ENCODE measurements at regions not wholly inside any gene's neighbourhood (a gene's known extent, or its start where the extent isn't known, plus 50 kb on each side); places are given as distances from the start of the nearest gene placed in this dataset.

- BruUV-seq (replicated peaks) = no TSS peak
- ChIA-PET CTCF (no interaction called here), POLR2A (ENCODE audit: low non-redundant PET) (interaction anchor here (0.6 to 0.7 kb wide), 2 partner anchors 49 to 67 kb away, joined by 3 read pairs; no protein-coding TSS in a partner anchor)
- Histone ChIP-seq H3K9me3 (ENCODE audit: low read depth, low read length, poor library complexity, severe bottlenecking) (no peaks in the 10 kb centered on the region), H3K36me3 (ENCODE audit: insufficient read depth, low read length, poor library complexity, severe bottlenecking) (no peaks in the 10 kb centered on the region), H3K27me3 (replicated peaks; ENCODE audit: insufficient read depth, low read depth, low read length, poor library complexity) (no peaks in the 10 kb centered on the region), H3K27ac (ENCODE audit: low read depth, low read length, poor library complexity, severe bottlenecking) (peak overlapping the region; percentile 55), H3K4me1 (ENCODE audit: insufficient read depth, low read length, poor library complexity, severe bottlenecking) (peaks cover 61% of the 10 kb centered on the region), H3K4me3 (ENCODE audit: low read depth, low read length, poor library complexity, severe bottlenecking) (no peak overlapping the region)
- intact Hi-C loops (cut with micrococcal nuclease; ENCODE audit: unreplicated experiment) = loop anchor here (5.0 to 10.0 kb wide), 3 partner anchors 53 to 236 kb away; partner anchors contain the start of gene UTRN
- peak; percentile 72 for DNase-seq (ENCODE audit: low spot score)
- no peak for TF ChIP-seq EZH2 (IDR thresholded peaks at IDR 0.05; ENCODE audit: borderline replicate concordance, low read depth, low read length, poor library complexity, severe bottlenecking)
- no peak for TF ChIP-seq CTCF (conservative IDR thresholded peaks at IDR 0.05; ENCODE audit: low read depth, low read length)
These were observed 55.6 kb downstream of the UTRN start for GRCh38 chr6:144340541-144341371.

GRCh38 chr6:144341831-144342527 is 56.8 kb downstream of the UTRN start:
- CTCF ChIA-PET = no interaction called here

More at GRCh38 chr6:144341831-144342527, 56.8 kb downstream of the UTRN start:
- Histone ChIP-seq H3K9me3 (ENCODE audit: low read depth, low read length, poor library complexity, severe bottlenecking) (no peaks in the 10 kb centered on the region), H3K27me3 (replicated peaks; ENCODE audit: insufficient read depth, low read depth, low read length, poor library complexity) (no peaks in the 10 kb centered on the region), H3K36me3 (ENCODE audit: insufficient read depth, low read length, poor library complexity, severe bottlenecking) (no peaks in the 10 kb centered on the region), H3K4me3 (ENCODE audit: low read depth, low read length, poor library complexity, severe bottlenecking) (no peak overlapping the region), H3K4me1 (ENCODE audit: insufficient read depth, low read length, poor library complexity, severe bottlenecking) (peaks cover 63% of the 10 kb centered on the region), H3K27ac (ENCODE audit: low read depth, low read length, poor library complexity, severe bottlenecking) (no peak overlapping the region)
- no peak for DNase-seq (ENCODE audit: low spot score)
- no TSS peak for BruUV-seq (replicated peaks)
- intact Hi-C loops (cut with micrococcal nuclease; ENCODE audit: unreplicated experiment) = loop anchor here (5.0 to 10.0 kb wide), 3 partner anchors 55 to 237 kb away; partner anchors contain the start of gene UTRN
- no peak for TF ChIP-seq CTCF (conservative IDR thresholded peaks at IDR 0.05; ENCODE audit: low read depth, low read length)
- TF ChIP-seq EZH2 (IDR thresholded peaks at IDR 0.05; ENCODE audit: borderline replicate concordance, low read depth, low read length, poor library complexity, severe bottlenecking) = no peak
- POLR2A ChIA-PET (ENCODE audit: low non-redundant PET) = no interaction called here
